HEK293T (cell line): ENCODE measurements at regions not wholly inside any gene's neighbourhood (a gene's known extent, or its start where the extent isn't known, plus 50 kb on each side); places are given as distances from the start of the nearest gene placed in this dataset.

Experiments
- ARNT ChIP-seq: fragments of 450-650 bp; IDR thresholded peaks from 2 replicates; pipeline ENCODE4 v1.6.1; 2017; ENCODE audit warnings: mild to moderate bottlenecking
- BHLHE40 ChIP-seq: fragments of 450-650 bp; IDR thresholded peaks from 2 replicates; pipeline ENCODE4 v1.6.1; 2016; ENCODE audit warnings: mild to moderate bottlenecking, moderate library complexity, borderline replicate concordance
- FOXM1 ChIP-seq: fragments of 450-650 bp; IDR thresholded peaks from 2 replicates; pipeline ENCODE4 v1.6.1; 2017; ENCODE audit warnings: mild to moderate bottlenecking, borderline replicate concordance
- SP1 ChIP-seq: fragments of 450-650 bp; IDR thresholded peaks from 2 replicates; pipeline ENCODE4 v1.6.1; 2017
- TARDBP ChIP-seq: fragments of 450-650 bp; IDR thresholded peaks from 2 replicates; pipeline ENCODE4 v1.6.1; 2016

GRCh38 chr21:35233756-35234155 lies 184.7 kb upstream of the RUNX1 start:
- TF ChIP-seq FOXM1 (no peak), TARDBP (no peak), BHLHE40 (no peak), SP1 (no peak), ARNT (no peak)
